Fibroblast of lung (primary cell): ENCODE measurements at regions not wholly inside any gene's neighbourhood (a gene's known extent, or its start where the extent isn't known, plus 50 kb on each side); places are given as distances from the start of the nearest gene placed in this dataset.

ENCODE experiments used
- DNase-seq, 2 donors: peaks; one replicate each; pipeline versions ENCODE4 v3.0.0 to v3.0.0-alpha.2; 2010; ENCODE audit warnings: low read depth in 2 of 2
- H2AFZ ChIP-seq: 2 replicates; pipeline ENCODE4 v1.5.1; 2012; ENCODE audit warnings: low read length, control low read depth, inconsistent platforms
- H3K27ac ChIP-seq: 2 replicates; pipeline ENCODE4 v1.5.1; 2011; ENCODE audit warnings: low read length, control low read depth; ENCODE audit not compliant: insufficient read depth
- H3K27me3 ChIP-seq: 2 replicates; pipeline ENCODE4 v1.5.1; 2011; ENCODE audit warnings: mild to moderate bottlenecking, low read length; ENCODE audit not compliant: control insufficient read depth, insufficient read depth
- H3K36me3 ChIP-seq: 2 replicates; pipeline ENCODE4 v1.5.1; 2011; ENCODE audit warnings: low read length; ENCODE audit not compliant: control insufficient read depth, insufficient read depth
- H3K4me1 ChIP-seq: 2 replicates; pipeline ENCODE4 v1.5.1; 2011; ENCODE audit warnings: low read length; ENCODE audit not compliant: control insufficient read depth, insufficient read depth; ENCODE audit errors: extremely low read depth
- H3K4me2 ChIP-seq: 2 replicates; pipeline ENCODE4 v1.5.1; 2011; ENCODE audit warnings: low read length, control low read depth; ENCODE audit not compliant: insufficient read depth; ENCODE audit errors: extremely low read depth
- H3K4me3 ChIP-seq, 4 experiments: fragments of 200-600 bp in 1 of 4; sonication (generic) in 1 of 4; replicated peaks in 1 of 4; 2 replicates each; pipeline ENCODE4 v1.5.1; 2011 to 2016; ENCODE audit warnings: low read length in 4 of 4, low read depth in 3 of 4, mild to moderate bottlenecking in 3 of 4, control low read depth in 2 of 4, inconsistent platforms in 1 of 4, mixed read lengths in 1 of 4; ENCODE audit not compliant: insufficient read depth in 1 of 4; ENCODE audit errors: control extremely low read depth in 1 of 4
- H3K79me2 ChIP-seq: 2 replicates; pipeline ENCODE4 v1.5.1; 2012; ENCODE audit warnings: mild to moderate bottlenecking, low read length, inconsistent platforms; ENCODE audit not compliant: control insufficient read depth, insufficient read depth
- H3K9ac ChIP-seq: 2 replicates; pipeline ENCODE4 v1.5.1; 2011; ENCODE audit warnings: mild to moderate bottlenecking, low read length, control low read depth; ENCODE audit not compliant: insufficient read depth
- H3K9me3 ChIP-seq: 2 replicates; pipeline ENCODE4 v1.5.1; 2012; ENCODE audit warnings: low read depth, low read length; ENCODE audit not compliant: control insufficient read depth, insufficient read depth
- H4K20me1 ChIP-seq: 2 replicates; pipeline ENCODE4 v1.5.1; 2011; ENCODE audit warnings: low read length; ENCODE audit not compliant: control insufficient read depth, insufficient read depth; ENCODE audit errors: extremely low read depth
- CTCF ChIP-seq, 2 donors: IDR thresholded peaks in 1 of 2; conservative IDR thresholded peaks in 1 of 2; 1 replicate in 1 of 2; 2 replicates in 1 of 2; pipeline ENCODE4 v1.5.1; 2011 to 2012; ENCODE audit warnings: low read length in 2 of 2, control low read depth in 1 of 2, inconsistent platforms in 1 of 2, low read depth in 1 of 2, mild to moderate bottlenecking in 1 of 2
- EZH2 ChIP-seq: IDR thresholded peaks from 2 replicates; pipeline ENCODE4 v1.5.1; 2012; ENCODE audit warnings: low read length, control low read depth, mild to moderate bottlenecking; ENCODE audit errors: missing control alignments

DNA sequence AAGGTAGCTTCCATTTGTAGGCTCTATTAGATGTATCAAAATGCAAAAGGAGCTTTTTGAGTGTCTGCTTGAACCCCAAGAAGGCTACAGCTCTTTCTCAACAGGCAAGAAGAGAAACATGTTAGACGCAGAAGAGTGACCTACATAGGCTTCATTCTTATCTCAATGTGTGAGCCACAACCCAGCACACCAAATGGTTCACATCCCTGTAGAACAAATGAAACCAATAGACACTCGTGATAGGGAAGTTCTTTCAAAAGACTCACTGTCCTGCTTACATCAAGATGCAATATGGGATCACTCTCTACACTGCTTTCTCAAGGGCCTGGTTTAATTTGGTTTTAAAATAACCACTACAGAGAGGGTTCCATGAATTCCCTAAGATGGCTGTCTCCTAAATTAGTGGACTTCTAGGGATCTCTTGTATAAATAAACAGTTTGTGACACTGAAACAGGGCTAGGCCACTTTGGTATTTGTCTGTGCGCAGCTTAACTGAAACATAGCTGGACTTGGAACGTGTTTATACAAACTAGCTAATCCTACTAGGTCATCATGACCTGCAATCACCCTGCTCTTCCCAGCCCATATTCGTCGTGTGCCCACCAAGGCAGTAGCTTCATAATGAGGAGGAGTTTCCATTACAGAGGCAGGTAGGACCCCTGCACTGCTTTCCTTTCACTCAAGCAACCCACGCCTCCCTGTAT is 225.4 kb upstream of the PREP start:
- H3K27me3 ChIP-seq: peaks cover 3% of the 10 kb centered on the region
- TF ChIP-seq CTCF (conservative IDR thresholded peaks at IDR 0.05 in 1 of 2, IDR thresholded peaks at IDR 0.05 in 1 of 2; ENCODE audit: low read depth in 1 of 2, low read length in 2 of 2) (no peak), EZH2 (no peak)

DNA sequence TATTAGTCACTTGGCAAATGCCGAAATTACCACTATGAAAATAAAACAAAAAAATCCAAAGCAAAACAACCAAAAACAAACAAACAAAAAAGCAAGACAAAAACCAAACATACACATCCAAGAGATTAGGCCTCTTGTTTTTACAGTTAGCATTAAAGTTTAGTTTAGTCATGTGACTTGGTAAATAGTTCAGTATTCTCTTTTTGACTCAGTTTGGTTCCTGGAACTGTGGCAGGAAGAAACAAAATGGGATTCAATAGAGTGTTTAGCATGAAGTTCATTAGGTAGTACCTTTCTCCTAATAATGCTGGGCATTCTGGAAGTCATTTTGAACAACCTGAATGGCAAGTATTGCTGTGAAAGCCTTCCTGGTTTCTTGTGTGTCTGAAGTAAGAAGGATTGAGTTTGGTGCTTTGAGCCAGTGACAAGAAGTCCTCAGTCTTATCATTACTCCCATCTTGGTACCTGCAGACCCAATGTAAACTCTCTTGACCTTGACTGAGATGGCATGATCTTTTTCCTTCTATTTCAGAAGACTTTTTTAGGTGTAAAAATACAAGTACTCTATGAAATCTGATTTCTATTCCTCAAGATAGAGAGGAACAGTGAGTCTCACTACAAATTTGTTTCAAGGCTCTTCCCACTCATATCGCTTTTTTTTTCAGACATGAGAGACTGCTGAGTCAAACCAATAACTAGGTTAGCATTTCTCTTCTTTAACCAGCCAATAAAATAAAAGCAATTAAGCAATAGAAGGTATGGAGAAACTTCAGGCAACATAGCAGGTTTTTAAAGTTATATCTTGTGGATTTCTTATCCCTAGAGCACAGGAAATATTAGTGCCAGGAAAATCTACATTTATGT is 223.6 kb upstream of the PREP start:
- Histone ChIP-seq H3K27ac (no peak overlapping the region), H3K9me3 (no peaks in the 10 kb centered on the region), H2AFZ (no peak overlapping the region), H3K27me3 (no peaks in the 10 kb centered on the region), H3K4me3 (no peak overlapping the region), H3K9ac (no peak overlapping the region), H3K36me3 (no peaks in the 10 kb centered on the region), H3K79me2 (no peaks in the 10 kb centered on the region), H4K20me1 (no peaks in the 10 kb centered on the region), H3K4me2 (no peak overlapping the region), H3K4me1 (no peaks in the 10 kb centered on the region)
- DNase-seq: no peak
- TF ChIP-seq EZH2 (no peak), CTCF (conservative IDR thresholded peaks at IDR 0.05 in 1 of 2, IDR thresholded peaks at IDR 0.05 in 1 of 2; ENCODE audit: low read depth in 1 of 2, low read length in 2 of 2) (no peak)

More for the DNA sequence above, 225.4 kb upstream of the PREP start:
- Histone ChIP-seq H3K36me3 (no peaks in the 10 kb centered on the region), H3K4me1 (no peaks in the 10 kb centered on the region), H3K9ac (no peak overlapping the region), H3K79me2 (no peaks in the 10 kb centered on the region), H3K27ac (no peak overlapping the region), H2AFZ (no peak overlapping the region), H3K4me3 (no peak overlapping the region), H4K20me1 (no peaks in the 10 kb centered on the region), H3K4me2 (no peak overlapping the region), H3K9me3 (no peaks in the 10 kb centered on the region)
- no peak for DNase-seq

GRCh38 chr6:105624021-105624420 is 221.1 kb upstream of the PREP start:
- TF ChIP-seq EZH2 (no peak), CTCF (conservative IDR thresholded peaks at IDR 0.05 in 1 of 2, IDR thresholded peaks at IDR 0.05 in 1 of 2; ENCODE audit: low read depth in 1 of 2, low read length in 2 of 2) (no peak)
- no peak overlapping the region for H3K9ac ChIP-seq
- DNase-seq: no peak

More at GRCh38 chr6:105624021-105624420, 221.1 kb upstream of the PREP start:
- Histone ChIP-seq H3K79me2 (no peaks in the 10 kb centered on the region), H3K27ac (no peak overlapping the region), H3K27me3 (no peaks in the 10 kb centered on the region), H3K4me1 (no peaks in the 10 kb centered on the region), H3K4me3 (no peak overlapping the region), H3K9me3 (no peaks in the 10 kb centered on the region), H3K36me3 (no peaks in the 10 kb centered on the region), H3K4me2 (no peak overlapping the region), H2AFZ (no peak overlapping the region), H4K20me1 (no peaks in the 10 kb centered on the region)
